ENCODE measurements at regions not wholly inside any gene's neighbourhood (a gene's known extent, or its start where the extent isn't known, plus 50 kb on each side); places are given as distances from the start of the nearest gene placed in this dataset.

DNA sequence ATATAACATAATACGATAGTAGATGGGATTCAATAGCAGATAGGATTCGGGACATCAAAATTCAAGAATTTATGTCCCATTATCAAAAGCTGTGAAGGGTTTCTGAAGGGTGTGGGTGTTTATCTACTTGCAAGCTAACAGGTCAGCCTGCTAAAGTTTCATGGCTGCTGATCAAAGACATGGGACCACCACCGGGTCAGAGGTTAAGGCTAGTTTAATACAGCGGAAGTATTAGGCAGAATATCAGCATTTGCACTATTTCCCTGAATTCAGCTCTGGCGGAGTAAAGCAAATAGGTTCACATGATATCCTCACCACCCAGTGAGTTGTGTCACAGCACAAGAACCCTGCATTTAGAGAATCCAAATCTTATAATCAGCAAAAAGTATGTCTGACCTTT, 82.5 kb downstream of the DSEL start:
- CTCF ChIA-PET (ENCODE audit: partially characterized antibody) = no interaction called here
- WGBS, 2 experiments (ENCODE audit: extremely low coverage in 1 of 2, insufficient coverage in 1 of 2, insufficient read length in 1 of 2, insufficient replicate concordance in 2 of 2, low coverage in 1 of 2, low lambda C conversion rate in 2 of 2, missing lambda C conversion rate in 1 of 2) = 92% methylated on average over 5 of the region's 5 CpGs; no CpG with 5 or more reads in 1 of the 2 experiments
- FAIRE-seq = no peak

More for the DNA sequence above, 82.5 kb downstream of the DSEL start:
- no peak for DNase-seq (ENCODE audit: low read depth in 1 of 2, low spot score in 2 of 2)
- Histone ChIP-seq H4K20me1 (replicated peaks in 1 of 2; ENCODE audit: control insufficient read depth in 1 of 2, insufficient read depth in 2 of 2, low read length in 2 of 2) (no peaks in the 10 kb centered on the region), H3K27ac (ENCODE audit: low read depth, low read length) (no peak overlapping the region), H3K4me1 (replicated peaks in 1 of 4; ENCODE audit: control insufficient read depth in 3 of 4, insufficient read depth in 4 of 4, low read length in 3 of 4) (no peaks in the 10 kb centered on the region), H3K4ac (replicated peaks; ENCODE audit: insufficient read length, low read depth, low read length) (no peak overlapping the region), H3K9me3 (ENCODE audit: insufficient read depth in 2 of 2, low read depth in 1 of 2, low read length in 1 of 2) (peaks cover 0 to 4% of the 10 kb centered on the region in 2 experiments; a peak in 1 of 4 replicates), H3K56ac (replicated peaks; ENCODE audit: insufficient read length, low read depth, low read length) (no peak overlapping the region), H2BK20ac (ENCODE audit: low read length) (no peak overlapping the region), H3K14ac (ENCODE audit: insufficient read length) (no peak overlapping the region), H3K23me2 (ENCODE audit: low read depth, low read length) (no peaks in the 10 kb centered on the region), H2AK5ac (ENCODE audit: low read depth, low read length) (no peak overlapping the region), H3K4me2 (ENCODE audit: insufficient read depth in 1 of 2, low read depth in 2 of 2, low read length in 2 of 2) (no peak overlapping the region), H3K4me3 (ENCODE audit: extremely low read depth in 1 of 4, insufficient read depth in 2 of 4, low read depth in 3 of 4, low read length in 4 of 4) (no peak overlapping the region), H2BK120ac (replicated peaks; ENCODE audit: low read depth, low read length) (no peak overlapping the region), H3K9ac (replicated peaks in 1 of 4; ENCODE audit: extremely low read depth in 1 of 4, low read depth in 3 of 4, low read length in 3 of 4) (no peak overlapping the region), H3K36me3 (ENCODE audit: control insufficient read depth in 2 of 4, insufficient read depth in 4 of 4, low read length in 3 of 4) (no peaks in the 10 kb centered on the region), H3K79me2 (ENCODE audit: control insufficient read depth in 1 of 2, insufficient read depth in 2 of 2, low read length in 2 of 2) (no peaks in the 10 kb centered on the region), H4K5ac (ENCODE audit: insufficient read length, low read depth, low read length) (no peak overlapping the region), H2AFZ (ENCODE audit: low read length) (no peak overlapping the region), H3K23ac (ENCODE audit: insufficient read length) (no peak overlapping the region), H3K79me1 (ENCODE audit: low read depth, low read length) (no peaks in the 10 kb centered on the region), H2BK12ac (ENCODE audit: low read depth, low read length) (no peak overlapping the region), H2BK5ac (ENCODE audit: low read depth, low read length) (no peak overlapping the region), H2BK15ac (ENCODE audit: low read length) (no peak overlapping the region), H4K91ac (replicated peaks; ENCODE audit: insufficient read length, low read length) (no peak overlapping the region), H3K18ac (ENCODE audit: extremely low read depth, low read length) (no peak overlapping the region), H3K27me3 (replicated peaks in 1 of 4; ENCODE audit: control insufficient read depth in 3 of 4, extremely low read depth in 1 of 4, insufficient read depth in 3 of 4, low read length in 3 of 4) (no peaks in the 10 kb centered on the region), H4K8ac (ENCODE audit: extremely low read depth, insufficient read depth, low read length) (no peak overlapping the region)
- TF ChIP-seq ASH2L (IDR thresholded peaks at IDR 0.05; ENCODE audit: low read length) = no peak
- no peak for TF ChIP-seq HDAC2 (IDR thresholded peaks at IDR 0.05; ENCODE audit: borderline replicate concordance in 1 of 2, low read depth in 2 of 2, low read length in 2 of 2)
- no peak for TF ChIP-seq POLR2A (IDR thresholded peaks at IDR 0.05; ENCODE audit: control extremely low read depth in 1 of 2, low read depth in 2 of 2, low read length in 2 of 2)
- no peak for TF ChIP-seq CBX8 (IDR thresholded peaks at IDR 0.05; ENCODE audit: borderline replicate concordance, low read depth, low read length)
- POLR2A ChIA-PET (ENCODE audit: partially characterized antibody) = no interaction called here

All from H1 (cell line).